GM19043 (cell line): ENCODE measurements at regions not wholly inside any gene's neighbourhood (a gene's known extent, or its start where the extent isn't known, plus 50 kb on each side); places are given as distances from the start of the nearest gene placed in this dataset.

Experiments
- ATAC-seq: cut with Tn5 transposase; IDR thresholded peaks from one replicate; pipeline ENCODE4 v1.9.1; 2021; ENCODE audit warnings: low read depth; ENCODE audit not compliant: unreplicated experiment

DNA sequence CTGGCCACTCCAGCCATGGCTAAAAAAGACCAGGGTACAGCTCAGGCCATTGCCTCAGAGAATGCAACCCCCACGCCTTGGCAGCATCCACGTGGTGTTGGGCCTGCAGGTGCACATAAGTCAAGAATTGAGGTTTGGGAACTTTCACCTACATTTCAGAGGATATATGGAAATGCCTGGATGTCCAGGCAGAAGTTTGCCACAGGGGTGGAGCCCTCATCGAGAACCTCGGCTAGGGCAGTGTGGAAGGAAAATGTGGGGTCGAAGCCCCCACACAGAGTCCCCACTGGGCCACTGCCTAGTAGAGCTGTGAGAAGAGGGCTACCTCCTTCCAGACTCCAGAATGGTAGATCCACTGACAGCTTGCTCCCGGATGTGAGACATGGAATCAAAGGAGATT lies 477.3 kb downstream of the LPIN1 start:
- no peak for ATAC-seq

DNA sequence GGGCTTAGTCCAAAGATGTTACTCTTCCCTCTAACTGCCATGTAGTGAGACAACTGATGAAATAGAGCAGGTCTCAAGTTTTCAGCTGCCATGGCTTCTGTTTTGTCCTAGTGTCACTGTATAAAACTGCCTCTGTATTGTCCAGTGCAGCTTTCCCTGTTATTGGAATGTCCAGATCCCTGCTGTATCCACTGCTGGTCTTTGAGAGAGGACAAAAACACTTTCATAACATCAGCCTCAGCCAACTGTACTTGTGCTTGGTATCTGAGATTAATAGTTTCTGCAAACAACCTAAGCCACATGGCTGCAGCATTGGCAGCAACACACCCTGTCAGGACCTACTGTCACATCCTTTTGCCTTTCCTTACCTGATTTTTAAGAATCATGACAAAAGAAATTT lies 480.2 kb downstream of the LPIN1 start:
- ATAC-seq, result no peak

DNA sequence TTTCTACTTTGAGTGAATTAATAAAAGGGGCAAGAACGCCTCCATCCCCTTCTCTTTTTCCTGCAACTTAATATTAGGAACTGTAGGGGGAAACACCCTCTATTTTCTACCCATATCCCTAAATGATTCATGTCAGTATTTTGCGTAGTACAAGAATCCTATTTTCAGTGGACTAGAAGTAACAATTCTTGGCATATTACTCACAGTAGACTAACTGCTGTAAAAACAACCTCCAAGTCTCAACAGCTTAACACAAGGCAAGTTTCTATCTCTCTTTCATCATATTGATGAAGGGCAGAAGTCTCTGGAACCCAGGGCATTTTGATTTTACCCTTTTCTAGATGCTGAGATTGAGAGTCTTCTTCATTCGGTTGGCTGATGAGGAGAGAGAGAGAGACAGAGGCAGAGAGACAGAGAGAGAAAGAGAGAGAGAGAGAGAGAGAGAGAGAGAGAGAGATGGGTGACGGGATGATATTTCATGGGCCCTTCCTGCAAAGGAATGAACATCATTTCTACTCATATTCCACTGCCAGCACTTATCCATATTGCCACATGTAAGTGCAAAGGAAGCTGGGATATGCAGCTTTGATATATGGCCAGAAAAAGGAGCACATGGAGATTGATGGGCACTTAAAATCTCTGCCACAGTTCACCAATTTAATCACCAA lies 481.6 kb downstream of the LPIN1 start:
- no peak for ATAC-seq

DNA sequence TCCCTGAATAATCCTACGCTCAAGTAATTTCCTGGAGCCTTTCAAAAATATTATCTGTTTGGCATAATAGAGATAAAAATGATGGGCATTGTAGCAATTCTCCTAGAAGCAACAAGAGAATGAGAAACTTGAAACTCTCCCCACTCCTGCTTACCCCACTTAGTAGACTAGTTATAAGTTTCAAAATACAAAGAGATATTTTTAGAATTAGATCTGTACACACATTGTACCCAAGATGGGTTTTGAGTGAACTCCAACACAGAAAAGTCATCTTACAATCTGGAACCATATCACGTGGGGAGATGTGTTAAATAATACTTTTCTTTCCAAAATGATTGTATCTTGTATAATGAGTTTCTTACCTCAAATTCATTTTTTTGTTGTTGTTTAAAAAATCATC lies 484.9 kb downstream of the LPIN1 start:
- ATAC-seq, result no peak

DNA sequence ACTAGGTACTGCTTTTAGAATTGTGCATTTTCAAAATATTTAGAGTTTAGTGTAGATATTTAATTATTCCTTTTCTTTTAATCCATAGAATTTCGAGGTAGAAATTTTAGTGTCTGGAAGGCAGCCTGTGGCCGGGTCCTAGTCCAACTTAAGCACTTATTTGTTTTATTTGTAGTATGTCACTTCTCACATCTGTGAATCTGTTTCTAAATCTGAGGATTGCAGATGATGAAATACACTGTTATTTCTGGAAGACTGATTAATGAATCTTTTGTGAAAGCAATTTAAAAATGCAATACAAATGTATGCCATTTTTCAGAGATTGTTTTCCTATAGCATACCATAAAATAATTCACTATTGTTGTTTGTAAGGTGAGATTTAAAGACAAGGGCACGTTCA lies 483.9 kb upstream of the TRIB2 start:
- no peak for ATAC-seq

DNA sequence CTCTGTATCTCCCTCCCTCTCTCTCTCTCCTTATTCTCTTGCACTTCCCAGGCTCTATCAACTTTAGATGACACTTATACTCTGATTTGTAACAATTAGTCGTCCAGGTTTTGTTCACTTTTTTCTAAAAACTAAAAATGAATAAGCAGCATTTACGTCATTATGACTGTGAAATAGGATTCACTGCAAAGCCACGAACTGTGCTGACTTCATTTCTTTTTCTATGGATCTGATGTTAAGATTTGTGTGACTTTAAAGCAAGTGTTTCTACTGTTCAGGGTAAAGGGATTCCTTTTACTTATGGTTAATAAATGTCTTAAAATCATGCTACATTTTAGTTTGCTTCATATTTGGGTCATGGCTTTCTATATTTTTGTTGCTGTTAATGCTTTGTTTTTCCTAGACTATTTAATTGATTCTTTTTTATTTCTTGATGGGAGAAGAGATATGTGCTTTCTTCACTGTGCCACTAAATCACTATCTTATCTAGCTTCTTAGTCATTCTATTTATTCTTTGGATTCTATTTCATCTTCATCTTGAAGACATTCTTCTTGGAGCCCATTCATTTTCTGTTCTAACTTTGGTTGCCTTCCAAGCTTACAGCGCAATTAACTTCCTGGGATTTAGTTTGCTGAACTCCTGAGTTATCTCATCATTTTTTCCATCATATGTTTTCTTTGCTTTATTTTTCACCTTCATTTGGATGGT lies 480.4 kb upstream of the TRIB2 start:
- no peak for ATAC-seq

DNA sequence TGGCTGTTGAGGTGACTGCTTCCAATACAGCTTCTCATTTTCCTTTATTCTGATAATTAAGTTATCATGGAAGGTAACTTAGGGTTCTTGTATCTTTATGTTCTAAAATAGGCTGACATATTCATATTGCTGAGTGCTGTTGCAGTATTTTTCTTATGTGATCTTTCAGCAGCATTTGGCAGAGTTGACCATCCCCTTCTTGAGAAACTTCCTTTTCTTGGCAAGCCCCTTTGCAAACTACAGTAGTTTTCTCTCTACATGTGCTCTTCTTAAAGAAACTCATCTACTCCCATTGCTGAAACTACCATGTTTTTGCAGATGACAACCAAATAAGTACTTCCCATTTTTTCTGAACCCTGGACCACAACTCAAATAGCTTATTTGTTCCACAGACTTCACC lies 476.5 kb upstream of the TRIB2 start:
- no peak for ATAC-seq

DNA sequence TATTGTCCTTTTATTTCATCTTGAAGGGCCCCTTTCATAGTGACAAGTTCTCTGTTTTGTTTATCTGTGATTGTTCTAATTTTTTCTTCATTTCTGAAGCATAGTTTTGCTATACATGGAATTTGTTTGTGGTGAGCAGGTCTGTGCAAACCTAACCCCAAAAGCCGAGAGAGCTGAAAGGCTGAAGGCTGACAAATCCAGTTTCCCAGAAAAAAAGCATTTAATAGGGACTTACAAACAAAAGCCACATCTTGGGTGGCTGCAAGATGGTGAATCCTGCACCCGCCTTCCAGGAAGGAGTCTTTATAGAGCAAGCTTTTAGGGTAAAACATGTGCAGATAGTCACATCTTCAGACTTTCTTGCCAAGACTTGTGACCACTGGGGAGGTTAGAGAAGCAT lies 473.4 kb upstream of the TRIB2 start:
- no peak for ATAC-seq

DNA sequence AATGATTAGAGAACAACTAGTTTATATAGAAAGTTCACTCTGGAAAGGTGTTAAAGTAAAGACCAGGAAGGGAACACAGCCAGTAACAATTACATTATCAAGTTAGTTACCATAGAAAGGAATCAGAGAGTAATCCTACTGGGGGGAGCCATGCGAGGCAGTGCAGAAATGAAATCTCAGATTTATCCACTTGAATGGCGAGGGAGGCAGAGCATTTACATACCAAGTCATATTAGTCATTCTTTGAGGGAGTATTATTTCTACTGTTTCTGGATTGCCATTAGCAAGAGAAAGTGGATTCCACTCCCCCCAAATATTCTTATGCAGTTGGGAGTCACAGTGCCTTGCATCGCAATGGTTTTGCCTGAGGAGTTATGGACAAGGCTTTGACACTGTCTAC lies 472.7 kb upstream of the TRIB2 start:
- no peak for ATAC-seq

DNA sequence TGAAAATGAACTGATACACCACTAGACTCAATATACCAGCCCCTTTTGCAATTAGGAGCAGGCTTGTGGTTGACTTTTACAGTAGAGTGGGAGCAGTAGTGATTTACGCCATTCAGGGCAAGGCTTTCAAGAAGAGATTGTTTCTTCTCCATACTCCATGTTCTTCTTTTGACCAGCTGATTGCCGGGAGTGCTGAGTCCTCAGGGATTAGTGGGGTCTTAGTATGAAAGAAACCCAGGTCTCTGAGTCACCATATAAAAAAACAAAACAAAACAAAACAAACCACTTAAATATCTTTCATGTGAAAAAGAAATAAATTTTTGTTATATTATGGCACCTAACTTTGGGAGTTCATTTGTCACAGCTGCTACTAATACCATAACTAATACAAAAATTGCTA lies 465.6 kb upstream of the TRIB2 start:
- no peak for ATAC-seq

DNA sequence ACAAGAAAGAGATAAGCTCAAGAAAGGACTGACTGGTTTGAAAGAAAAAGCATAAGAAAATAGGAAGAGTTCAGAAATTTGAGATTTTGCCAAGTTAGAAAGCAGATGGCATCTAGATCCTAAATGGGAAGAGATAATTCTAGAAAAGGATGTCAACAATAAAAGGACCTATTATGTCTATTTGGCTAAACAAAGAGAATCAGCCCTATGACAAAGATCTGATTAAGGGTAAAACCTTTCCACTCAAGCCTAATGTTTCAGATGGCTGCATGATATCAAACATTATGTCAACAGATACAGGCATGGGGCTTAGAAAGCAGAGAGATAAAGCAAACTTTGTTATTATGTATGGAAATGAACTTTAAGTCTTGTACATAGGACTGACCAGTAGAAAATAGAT lies 465.0 kb upstream of the TRIB2 start:
- no peak for ATAC-seq

DNA sequence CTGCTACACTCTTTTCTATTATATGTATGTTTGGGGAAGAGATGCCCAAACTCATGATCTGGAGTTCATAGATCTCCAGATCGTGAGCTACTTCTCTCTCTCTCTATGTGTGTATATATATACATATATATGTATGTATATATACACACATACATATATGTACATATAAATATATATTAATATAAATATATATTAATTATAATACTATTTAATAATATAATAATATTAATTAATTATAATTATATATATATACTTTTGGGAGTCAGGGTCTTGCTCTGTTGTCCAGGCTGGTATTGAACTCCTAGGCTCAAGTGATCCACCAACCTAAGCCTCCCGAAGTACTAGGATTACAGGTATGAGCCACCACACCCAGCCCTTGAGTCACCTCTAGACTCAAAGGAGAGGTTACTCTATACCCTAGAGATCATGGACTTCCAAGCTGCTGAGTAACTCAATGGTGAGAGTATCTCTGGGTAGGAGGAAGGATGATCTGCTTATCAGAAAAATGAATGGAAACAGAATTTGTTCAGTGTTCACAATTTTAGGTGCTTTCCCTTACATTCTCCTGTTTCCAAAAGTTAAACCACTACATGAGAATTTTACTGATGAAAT lies 463.5 kb upstream of the TRIB2 start:
- no peak for ATAC-seq

DNA sequence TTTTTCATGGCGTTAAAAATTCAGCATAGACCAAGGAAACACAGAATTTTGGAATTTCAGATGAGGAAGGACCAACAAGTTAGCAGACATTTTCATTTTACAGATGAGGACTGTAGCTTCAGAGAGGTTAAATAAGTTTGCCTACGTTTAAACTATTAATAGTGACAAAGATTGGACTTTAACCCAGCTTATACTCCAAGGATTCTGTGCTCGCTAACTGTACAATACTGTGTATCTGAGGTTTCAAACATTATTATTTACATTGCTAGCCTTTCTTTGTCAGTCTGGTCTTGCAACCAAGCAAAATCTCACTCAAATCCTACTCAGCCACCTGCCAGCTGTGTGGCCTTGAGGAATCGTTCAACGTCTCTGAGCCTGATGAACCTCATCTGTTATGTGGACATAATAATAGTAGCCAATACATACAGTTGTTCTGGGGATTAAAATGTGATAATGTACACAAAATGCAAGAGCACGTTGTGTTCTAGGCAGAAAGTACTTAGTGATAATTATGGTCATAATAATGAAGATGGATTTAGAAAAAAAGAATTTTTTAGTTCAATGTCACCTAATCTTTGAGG lies 462.4 kb upstream of the TRIB2 start:
- ATAC-seq, result no peak

DNA sequence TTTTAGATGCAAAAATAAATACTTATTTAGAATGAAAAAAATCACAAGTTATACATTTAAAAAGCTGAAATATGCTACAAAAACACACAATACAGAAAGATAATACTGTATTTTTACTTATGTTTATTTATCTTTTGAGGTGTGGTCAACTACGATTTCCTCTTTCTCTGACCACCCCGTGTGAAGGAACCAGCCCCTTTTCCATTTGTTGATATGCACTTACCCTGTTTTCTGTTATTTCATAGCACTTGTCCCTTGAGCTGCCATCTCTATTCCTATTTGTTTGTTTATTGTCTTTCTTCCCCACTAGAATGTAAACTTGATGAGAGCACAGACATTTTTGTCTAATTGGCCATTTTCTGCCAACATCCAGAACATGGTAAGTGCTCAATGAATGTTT lies 460.5 kb upstream of the TRIB2 start:
- ATAC-seq, result no peak

DNA sequence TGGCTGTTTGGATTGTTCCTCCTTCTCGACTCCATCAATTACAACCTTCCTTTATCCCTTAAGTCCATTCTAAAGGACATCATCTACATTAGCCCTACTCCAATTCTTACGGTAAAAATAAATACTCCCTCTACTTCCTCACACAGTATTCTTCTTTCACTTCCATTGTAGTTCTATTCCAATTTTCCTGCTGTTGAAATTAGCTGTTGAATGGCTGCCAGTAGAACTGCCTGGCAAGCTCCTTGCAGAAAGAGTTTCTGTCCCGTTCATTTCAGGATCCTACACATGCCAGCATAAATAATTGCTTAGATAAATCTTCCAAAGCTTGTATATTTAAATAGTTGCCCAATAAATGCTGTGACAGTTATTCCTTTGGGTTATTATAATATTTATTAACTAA lies 459.3 kb upstream of the TRIB2 start:
- no peak for ATAC-seq

DNA sequence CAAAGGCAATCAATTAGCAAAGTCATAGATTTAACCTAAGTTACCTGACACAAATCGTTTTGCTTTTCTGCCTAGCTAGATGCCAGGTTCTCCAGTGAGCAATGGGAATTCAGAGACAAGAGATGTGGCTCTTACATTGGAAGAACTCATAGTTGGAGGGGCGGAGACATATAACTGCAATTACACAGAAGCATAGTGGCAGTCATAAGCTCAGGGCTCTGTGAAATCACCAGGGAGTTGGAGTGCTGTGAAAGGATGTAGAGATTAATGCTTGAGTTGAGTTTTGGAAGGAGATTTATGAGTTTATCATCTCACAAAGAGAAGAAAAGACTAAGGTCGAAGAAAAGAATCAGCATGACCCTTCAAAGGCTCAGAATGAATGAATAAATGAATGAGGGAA lies 457.2 kb upstream of the TRIB2 start:
- no peak for ATAC-seq

DNA sequence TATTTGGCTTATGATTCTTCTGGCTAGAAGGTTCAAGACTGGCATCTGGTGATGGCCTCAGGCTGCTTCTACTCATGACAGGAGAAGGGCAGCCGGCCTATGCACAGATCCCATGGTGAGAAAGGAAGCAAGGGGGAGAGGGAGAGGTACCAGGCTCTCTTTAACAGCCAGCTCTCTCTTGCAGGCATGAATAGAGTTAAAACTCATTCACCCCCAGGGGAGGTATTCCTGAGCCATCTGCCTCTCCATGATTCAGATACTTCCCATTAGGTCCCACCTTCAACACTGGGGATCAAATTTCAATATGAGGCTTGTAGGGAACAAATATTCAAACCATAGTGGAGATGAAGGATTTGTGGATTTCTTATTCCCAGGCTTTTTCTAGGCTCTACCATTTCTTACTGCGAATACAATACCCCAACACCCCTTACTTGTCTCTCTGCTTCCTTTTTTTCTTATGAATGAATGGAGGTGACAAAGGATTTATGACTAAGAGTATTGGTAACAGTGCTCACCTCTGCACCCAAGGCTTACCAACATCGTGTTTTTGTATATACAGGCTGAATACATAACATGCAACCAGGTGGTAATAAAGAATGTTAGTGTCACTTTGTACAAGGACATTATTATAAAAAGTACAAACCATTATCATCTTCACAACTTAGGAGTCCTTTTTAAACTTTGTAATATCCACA lies 454.6 kb upstream of the TRIB2 start:
- no peak for ATAC-seq

DNA sequence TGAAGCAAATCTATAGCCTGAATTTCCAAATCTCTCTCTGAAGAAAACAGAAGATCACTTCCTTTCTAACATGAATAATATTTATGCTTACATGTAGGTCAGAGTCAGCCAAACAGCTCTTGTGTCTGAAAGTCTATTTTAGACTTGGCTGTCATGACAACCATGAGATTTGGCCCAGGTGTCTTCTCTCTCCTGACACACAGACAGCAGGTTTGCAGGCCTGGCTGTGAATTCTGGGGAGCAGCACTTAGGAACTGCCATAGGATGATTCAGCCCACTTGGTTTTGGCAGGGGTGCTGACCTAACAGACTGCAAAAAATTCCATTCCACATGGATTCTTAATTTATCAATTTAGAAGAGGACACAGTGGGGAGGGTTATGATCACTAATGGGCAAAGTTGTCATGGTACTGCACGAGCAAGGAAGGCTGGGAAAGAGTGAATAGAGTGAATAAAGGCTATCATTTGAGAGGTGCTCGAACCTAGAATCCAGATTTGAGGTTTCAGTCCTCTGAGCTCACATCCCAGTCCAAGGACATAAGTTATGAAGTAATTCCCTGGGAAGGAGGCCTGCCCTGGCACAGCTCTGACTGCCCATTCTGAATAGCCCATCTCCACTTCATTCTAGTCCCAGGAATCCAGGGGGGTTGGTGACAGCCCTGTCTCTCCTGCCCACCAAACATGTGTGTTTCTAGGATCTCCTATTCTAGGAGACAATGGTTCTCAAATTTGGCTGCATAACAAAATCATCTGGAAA lies 453.9 kb upstream of the TRIB2 start:
- ATAC-seq, result peak; percentile 77

DNA sequence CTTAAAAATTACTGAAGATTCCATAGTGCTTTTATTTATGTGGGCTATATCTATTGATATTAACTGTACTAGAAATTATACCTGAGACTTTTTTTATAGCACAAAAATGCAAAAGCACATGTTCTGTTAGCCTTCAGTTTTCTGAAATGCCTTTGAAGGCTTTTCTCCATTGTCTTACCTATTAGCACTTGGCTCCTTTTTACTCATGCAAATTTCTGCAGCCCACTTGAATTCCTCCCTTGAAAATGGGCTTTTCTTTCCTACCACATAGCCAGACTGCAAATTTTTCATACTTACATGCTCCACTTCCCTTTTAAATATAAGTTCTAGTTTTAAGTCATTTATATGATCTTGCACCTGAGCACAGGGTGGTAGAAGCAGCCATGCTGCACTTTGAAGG lies 453.0 kb upstream of the TRIB2 start:
- no peak for ATAC-seq

DNA sequence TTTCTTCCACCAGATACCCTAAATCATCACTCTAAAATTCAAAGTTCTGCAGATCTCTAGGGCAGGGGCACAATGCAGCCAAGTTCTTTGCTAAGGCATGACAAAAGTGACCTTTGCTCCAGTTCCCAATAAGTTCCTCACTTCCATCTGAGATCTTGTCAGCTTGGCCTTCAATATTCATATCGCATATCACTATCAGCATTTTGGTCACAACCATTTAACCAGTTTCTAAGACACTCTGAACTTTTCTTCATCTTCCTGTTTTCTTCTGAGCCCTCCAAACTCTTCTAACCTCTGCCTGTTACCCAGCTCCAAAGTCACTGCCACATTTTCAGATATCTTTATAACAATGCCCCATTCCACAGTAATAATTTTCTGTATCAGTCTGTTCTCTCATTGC lies 452.6 kb upstream of the TRIB2 start:
- ATAC-seq, result no peak

DNA sequence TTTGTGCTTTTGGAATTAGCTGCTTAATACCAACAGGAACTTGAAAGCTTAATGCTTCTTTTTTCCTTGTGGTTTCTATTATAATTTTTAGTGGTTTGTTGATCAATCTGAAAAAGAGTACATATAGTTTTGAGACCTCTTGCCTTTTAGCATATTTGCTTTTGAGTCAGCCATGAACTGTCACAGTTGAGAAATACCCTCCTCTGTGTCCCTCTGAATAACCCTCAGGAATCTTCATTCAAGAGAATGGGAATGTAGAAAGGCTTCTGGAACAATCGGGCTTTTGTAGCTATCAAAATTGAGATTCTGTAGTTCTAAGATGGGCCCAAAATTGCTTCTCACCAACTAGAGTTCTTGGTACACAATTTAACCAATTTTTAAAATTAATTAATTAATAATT lies 451.1 kb upstream of the TRIB2 start:
- no peak for ATAC-seq
